Gastroesophageal sphincter (tissue), 3 donors: ENCODE measurements at regions not wholly inside any gene's neighbourhood (a gene's known extent, or its start where the extent isn't known, plus 50 kb on each side); places are given as distances from the start of the nearest gene placed in this dataset.

Source experiments
- EP300 ChIP-seq: sonication (generic); formaldehyde crosslinking; IDR thresholded peaks from one replicate; pipeline ENCODE4 v1.6.1; 2017; ENCODE audit warnings: antibody characterized with exemption, mild to moderate bottlenecking
- POLR2A ChIP-seq, 2 donors: fragments of 450-650 bp; IDR thresholded peaks; one replicate each; pipeline ENCODE4 v1.6.1; 2017; ENCODE audit warnings: antibody characterized with exemption in 2 of 2, mild to moderate bottlenecking in 2 of 2, moderate library complexity in 1 of 2
- POLR2AphosphoS5 ChIP-seq: sonication (generic); formaldehyde crosslinking; IDR thresholded peaks from one replicate; pipeline ENCODE4 v1.6.1; 2017; ENCODE audit warnings: antibody characterized with exemption
- TF ChIP-seq, protein P1 (sequence below), 4 experiments: fragments of 200-600 bp in 2 of 4; fragments of 450-650 bp in 2 of 4; sonication (generic) in 1 of 4; IDR thresholded peaks; one replicate each; pipeline ENCODE4 v1.5.1; 2017 to 2019; ENCODE audit warnings: antibody characterized with exemption in 4 of 4, mild to moderate bottlenecking in 2 of 4, moderate library complexity in 2 of 4

DNA sequence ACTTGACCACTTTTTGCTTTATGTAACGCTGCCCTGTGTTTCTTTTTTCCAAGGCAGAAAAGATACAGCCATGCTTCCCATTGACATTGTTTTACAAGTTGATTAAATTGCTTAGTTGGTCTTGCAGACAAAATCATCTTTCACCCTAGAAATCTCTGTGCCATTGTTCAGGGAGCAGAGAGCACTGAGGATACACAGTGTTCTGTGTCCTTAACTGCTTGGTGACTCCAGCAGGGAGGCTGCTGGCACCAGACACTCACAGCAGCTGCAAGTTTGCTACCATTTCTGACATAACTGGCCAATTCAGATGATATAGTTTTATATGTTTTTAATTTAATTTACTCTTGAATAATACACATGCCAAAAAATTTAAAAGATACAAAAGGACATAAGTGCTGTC, 118.7 kb downstream of the RGS2 start:
- TF ChIP-seq, protein P1, sequence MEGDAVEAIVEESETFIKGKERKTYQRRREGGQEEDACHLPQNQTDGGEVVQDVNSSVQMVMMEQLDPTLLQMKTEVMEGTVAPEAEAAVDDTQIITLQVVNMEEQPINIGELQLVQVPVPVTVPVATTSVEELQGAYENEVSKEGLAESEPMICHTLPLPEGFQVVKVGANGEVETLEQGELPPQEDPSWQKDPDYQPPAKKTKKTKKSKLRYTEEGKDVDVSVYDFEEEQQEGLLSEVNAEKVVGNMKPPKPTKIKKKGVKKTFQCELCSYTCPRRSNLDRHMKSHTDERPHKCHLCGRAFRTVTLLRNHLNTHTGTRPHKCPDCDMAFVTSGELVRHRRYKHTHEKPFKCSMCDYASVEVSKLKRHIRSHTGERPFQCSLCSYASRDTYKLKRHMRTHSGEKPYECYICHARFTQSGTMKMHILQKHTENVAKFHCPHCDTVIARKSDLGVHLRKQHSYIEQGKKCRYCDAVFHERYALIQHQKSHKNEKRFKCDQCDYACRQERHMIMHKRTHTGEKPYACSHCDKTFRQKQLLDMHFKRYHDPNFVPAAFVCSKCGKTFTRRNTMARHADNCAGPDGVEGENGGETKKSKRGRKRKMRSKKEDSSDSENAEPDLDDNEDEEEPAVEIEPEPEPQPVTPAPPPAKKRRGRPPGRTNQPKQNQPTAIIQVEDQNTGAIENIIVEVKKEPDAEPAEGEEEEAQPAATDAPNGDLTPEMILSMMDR (IDR thresholded peaks at IDR 0.05): no peak
- TF ChIP-seq POLR2AphosphoS5 (no peak), POLR2A (IDR thresholded peaks at IDR 0.05) (no peak), EP300 (no peak)
